T-helper 2 cell (primary cell): ENCODE measurements at regions not wholly inside any gene's neighbourhood (a gene's known extent, or its start where the extent isn't known, plus 50 kb on each side); places are given as distances from the start of the nearest gene placed in this dataset.

Experiments
- DNase-seq, 5 experiments: peaks; one replicate each; pipeline versions ENCODE4 v3.0.0 to v3.0.0-alpha.2; 2012 to 2022

DNA sequence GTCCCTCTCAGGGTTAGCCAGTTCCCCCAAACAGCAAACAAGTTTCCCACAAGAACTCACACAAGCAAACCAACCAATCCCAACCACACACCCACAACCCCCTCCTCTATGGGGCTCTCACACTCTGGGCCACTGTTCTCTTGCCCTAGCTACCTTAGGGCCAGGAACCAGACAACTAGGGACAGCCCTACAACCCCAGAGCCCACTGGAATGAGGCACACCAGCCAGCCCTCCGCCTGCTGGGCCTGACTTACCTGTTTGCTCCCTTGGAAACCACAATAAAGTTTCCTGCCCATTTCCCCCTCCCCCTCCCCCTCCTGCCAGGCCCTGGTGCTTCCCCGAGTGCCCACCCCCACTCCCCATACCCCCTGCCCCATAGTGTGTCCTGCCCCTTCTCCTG, 132.6 kb downstream of the WDR11 start:
- no peak for DNase-seq

DNA sequence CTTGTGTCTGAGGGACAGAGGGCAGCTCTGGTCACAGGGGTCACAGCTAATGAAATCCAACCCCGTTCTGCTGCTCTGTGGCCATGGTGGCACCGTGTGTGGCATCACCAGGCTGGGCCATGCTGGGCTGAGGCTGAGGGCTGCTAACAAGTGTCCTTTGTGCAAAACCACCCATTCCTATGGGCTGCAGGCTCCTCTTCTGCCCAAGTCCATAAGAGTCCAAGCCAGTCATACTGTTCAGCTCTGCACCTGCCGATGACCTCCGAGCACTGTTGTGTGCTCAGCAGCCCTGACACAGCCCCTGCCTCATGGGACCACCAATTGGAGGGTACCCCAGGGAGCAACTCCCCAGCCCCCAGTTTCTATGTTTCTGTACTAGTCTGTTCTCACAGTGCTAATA, 133.1 kb downstream of the WDR11 start:
- no peak for DNase-seq

DNA sequence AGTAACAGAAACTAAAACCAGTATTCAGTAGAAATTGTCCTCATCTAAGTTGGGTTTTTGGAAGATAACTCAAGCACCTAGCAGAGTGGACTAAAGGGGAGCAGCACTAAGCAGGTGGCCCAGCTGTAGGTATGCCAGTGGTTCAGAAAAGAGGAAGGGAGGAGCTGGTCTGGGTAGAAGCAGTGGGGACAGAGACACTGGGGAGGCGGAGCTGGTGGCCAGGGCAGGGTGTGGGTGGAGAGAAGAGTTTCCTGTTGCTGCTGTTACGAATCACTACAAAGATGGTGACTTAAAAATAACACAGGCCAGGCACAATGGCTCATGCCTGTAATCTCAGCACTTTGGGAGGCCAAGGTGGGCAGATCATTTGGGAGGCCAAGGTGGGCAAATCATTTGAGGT, 136.2 kb downstream of the WDR11 start:
- no peak for DNase-seq

DNA sequence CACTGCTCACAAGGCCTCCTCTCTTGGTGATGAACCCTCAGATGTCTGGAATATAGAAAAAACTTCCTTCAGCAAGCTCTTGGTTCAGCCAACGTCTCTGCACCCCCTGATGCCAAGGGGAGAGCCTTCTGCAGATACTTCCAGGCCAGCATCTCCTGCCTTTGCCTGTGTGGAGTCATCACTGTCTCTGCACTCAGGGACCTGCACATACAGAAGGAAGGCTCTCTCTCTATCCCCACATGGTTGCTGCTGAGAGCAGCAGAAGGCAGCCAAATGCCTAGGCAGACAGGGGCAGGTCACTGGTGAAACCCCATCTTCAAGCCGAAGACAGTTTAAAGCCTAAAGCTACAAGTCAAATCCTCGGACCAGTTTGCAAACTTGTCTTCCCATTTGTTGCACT, 137.6 kb downstream of the WDR11 start:
- no peak for DNase-seq

DNA sequence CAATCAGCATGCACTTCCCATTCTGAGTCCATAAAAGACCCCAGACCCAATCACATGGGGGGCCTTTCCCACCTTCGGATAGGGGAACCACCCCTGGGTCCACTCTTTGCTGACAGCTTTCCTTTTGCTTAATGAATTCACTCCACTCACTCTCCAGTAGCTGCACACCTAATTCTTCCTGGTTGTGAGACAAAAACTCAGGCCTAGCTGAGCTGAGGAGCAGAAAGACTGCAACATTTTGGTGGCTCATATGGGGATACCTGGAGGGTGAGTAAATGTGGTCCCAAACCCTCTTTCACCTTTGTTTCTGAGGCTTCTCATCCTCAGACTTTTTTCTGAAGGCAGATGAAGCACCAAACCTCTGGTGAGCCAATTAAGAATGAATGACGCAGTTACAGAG, 138.1 kb downstream of the WDR11 start:
- no peak for DNase-seq

DNA sequence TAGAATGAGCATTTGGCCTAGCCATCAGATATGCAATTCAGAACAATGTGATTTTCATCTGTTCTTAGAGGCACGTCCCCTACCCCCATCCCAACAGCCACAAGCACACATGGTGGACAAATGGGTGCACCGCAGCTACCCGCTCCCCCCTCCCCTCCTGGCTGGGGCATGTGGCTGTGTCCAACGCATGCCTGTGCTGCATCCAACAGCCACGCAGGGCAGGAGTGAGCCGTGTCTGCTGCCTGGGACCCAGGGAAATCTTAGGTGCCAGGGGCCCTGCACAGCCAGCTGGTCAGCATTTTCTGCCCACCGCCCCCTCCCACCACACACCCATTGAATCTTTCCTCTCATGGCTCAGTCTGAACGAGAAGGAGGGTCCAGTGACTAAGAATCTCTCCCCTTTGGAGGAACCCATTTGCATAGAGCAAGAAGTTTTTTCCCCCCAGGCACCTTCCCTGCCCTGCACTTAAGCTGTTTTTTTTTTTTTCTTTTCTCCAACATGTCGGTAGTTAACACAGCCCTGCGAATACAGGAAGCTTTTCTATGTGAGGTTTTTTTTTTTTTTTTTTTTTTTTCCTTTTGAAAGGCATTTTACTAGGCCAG, 138.9 kb downstream of the WDR11 start:
- DNase-seq: no peak

DNA sequence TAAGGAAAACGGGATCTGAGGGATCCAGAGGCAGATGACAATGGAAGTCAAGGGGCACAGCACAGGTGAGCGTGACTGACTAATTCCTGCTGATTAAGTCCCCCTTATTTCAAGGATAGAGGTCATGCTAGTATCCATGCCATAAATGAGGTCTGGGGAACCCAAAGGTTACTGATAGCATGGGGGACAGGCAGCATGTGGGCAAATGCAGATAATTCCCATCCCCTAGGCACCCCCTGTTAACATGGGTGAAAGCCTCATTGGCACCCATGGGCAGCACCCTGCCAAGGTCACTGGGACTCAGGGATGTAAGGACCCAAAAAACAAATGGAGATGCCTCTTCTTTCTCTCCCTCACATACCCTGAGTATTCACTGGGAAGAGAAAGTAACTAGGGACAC, 139.7 kb downstream of the WDR11 start:
- DNase-seq: no peak

DNA sequence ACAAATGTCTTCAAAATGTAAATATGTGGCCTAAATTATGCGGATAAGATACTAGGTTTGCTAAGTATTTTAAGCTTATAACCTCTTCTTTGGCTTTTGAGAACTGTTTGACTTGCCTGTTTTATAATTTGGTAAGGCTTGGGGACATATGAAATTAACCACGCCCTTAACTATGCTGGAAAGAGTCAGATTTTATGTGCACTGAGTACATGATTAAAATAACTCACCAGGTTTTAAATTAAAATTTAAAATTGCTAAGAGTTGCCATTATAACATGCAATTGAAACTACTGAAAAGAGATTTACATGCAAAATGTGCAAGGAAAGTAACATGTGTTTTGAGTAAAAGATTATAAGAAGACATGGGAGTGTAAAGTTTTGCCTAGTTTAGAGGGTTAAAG, 141.9 kb downstream of the WDR11 start:
- DNase-seq: no peak

DNA sequence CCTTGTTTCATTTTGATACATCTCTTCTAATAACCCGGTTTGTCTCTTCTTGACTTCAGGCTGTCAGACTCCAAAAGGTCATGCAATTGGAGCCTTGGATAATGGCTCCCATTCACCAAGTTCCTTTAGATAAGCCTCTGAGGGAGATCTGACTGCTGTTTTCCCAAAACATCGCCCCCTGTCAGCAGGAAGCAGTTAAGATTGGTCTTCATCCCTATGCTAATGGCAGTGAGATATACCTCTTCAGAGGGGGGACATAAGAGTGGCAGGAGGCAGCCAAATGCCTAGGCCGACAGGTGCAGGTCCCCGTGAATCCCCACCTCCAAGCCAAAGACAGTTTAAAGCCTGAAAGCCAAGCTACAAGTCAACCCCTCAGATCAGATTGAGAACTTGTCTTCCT, 144.6 kb downstream of the WDR11 start:
- no peak for DNase-seq

DNA sequence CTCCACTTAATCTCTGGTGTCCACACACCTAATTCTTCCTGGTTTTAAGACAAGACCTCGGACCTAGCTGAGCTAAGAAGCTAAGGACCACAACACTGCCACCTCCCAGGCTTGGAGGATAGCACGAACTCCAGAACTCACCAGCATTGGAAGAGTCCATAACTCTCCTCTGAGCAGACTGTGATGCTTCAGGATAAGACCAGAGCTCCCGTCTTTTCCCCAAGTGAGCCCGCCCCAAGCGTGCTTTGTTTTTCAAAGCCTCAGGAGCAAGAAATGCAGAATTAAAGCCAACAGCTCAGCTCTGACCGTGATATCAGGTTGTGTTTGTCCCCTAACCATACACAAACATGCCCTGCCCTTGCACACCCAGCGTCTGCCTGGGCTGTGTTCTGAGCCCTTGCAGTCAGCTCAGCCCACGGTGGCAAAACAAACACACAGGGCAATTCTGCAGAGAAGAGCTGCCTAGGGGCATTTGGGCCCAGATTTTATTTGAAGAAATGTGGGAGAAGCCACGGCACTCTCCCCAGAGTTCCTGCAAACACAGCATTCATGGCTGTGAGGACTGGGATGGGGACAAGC, 145.4 kb downstream of the WDR11 start:
- DNase-seq: no peak

DNA sequence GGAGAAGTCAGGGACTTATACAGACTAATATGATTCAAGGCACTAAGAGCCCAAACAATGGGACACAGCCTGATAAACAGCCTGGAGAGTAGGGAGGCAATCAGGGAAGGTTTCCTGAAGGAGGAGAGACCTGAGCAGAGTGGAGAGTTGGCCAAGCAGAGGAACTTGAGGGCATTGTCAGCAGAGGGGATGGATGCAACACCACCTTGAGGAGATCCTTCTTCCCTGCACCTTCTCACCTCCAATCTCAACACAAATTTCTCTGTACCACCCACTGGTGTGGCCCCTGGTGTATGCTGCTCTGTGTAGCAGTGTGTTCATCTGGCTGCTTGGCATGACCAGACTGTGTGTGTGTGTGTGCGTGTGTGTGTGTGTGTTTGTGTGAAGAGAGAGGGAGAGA, 146.2 kb downstream of the WDR11 start:
- DNase-seq: no peak

DNA sequence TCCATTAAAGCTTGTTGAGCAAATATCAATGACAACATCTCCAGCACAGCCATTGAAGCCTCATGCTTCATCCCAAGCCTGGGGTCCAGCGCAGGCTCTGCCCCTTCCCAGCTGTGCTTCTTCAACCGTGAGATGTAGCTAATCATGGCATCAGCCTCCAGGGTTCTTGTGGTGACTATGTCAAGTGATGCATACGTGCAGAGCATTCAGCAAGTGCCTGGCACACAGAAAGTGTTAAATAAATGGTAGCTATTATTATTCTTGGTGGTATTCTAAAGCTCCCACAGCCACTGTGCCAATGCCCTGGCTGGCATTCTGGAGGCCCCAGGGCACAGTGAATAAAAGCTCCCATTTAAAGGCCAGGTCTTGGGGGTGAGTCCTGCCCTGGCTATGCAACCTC, 146.6 kb downstream of the WDR11 start:
- no peak for DNase-seq

DNA sequence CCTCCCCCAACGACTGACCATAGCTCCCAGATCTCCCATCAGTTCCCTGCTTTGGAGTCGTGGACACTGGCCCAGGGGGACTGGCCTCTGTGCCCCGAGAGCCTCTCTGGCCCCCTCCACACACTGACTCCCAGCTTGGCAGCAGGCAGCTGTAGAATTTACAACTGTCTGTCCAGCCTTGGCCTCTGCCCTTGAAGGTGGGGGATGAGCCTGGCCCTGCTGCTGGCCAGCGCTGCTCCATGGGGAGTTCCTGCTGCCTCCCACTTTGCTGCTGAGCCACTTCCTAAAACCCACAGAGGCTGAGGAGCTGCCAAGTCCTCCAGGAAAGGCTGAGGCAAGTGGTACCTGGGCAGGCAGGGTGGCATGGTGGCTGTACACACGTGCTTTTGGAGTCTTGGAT, 147.1 kb downstream of the WDR11 start:
- no peak for DNase-seq

DNA sequence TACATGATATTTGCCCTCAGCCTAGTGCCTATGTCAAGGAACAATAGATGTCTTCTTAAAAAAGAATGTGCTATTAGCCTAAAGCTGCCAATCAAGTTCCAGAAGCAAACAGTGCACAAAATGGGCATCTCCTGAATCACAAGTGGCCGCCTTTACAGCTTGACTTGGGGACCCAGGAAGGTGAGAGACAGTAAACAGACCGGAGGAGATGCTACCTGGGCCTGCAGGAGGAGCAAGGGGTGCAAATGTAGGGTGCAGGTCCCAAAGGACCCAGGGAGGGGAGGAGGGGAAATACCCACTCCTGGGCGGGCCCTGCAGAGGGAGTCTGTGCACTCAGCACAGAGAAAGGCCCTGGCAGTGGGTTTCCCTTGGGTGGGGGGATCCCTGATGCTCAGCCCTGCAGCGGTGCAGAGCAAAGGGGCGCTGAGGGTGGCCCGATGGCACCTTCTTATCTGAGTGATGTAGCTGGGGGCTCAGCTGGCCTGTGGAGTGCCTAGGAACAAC, 147.7 kb downstream of the WDR11 start:
- no peak for DNase-seq

DNA sequence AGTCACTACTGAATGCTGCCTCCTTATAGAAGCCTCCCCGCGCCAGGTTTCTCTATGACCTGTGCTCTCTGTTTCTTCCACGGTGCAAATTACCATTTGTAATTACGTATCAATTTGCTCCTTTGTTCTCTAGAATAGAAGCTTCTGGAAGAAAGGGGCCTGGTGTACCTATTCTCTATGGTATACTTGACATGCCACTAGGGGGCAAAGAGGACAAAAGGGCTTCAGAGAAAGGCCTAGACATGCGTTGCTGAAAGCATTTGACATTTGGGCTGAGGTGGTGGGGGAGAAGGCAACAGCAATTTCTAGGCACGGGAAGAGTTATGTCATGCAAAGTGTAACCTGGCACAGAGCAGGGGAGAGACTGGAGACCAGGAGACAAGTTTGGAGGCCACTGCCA, 148.7 kb downstream of the WDR11 start:
- no peak for DNase-seq

DNA sequence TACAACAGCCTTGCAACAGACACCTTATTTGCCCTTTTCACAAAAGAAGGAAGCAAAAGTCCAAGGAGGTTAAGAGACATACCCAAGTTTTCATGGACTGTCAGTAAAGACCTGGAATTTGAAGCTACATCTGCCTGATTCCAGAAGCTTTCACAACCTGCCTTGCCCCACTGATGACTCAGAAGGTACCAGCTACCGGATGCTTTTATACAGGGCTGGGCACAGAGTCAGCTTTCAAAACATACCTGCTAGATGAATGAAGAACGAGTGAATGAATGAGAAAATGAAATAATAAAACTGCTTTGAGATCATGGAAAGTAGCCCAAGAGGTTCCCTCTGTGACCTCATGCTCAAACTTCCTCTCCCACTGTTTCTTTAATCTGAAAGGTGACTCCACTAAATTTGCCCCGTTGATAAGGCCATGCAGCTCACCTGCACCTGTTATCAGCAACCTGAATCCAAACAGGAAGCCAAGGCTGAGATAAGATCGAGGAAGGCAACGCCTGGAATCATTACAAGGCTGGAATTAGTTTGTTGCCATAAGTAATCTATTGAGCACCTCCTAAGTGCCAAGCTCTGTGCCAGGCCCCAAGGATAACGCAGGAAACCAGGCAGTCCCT, 151.5 kb downstream of the WDR11 start:
- no peak for DNase-seq

DNA sequence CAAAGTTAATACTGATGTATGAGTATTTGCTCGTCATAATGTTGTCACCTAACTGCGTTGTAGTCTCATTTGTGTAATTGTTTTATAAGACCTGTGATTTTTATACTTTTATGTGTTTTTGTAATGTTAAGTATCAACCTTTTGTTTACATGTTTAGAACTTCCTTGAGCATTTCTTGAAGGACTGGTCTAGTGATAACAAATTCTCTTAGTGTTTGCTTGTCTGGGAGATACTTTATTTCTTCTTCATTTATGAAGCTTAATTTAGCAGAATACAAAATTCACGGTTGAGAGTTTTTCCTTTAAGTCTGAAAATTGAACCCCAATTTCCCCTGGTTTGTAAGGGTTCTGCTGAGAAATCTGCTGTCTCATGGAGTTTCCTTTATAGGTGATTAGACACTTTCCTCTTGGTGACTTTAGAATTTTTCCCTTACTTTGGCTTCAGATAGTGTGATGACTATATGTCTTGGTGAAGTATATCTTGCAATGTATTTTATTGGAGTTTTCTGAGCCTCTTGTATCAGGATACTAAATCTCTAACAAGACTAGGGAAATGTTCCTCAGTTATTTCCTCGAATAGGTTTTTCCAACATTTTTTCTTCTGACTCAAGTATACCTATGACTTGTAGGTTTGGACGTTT, 154.9 kb downstream of the WDR11 start:
- no peak for DNase-seq

DNA sequence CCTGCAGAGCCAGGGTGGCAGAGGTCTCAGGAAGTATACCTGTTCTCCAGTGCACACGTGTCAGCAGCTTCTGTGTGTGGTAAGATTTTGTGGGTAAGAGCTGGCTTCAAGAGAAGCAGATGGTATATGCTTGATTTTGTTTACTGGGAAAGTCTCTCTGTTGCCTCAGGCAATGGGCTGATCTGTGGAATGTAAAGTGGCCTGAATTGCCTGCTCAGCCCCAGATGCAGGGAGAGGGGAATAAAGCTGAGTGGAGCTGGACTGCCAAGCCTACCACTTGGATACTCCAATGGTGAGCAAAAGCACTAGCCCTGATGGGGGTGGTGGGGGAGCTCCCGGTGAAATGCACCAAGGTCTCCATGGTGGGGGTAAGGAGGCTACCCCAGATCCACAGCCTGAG, 156.1 kb downstream of the WDR11 start:
- no peak for DNase-seq

DNA sequence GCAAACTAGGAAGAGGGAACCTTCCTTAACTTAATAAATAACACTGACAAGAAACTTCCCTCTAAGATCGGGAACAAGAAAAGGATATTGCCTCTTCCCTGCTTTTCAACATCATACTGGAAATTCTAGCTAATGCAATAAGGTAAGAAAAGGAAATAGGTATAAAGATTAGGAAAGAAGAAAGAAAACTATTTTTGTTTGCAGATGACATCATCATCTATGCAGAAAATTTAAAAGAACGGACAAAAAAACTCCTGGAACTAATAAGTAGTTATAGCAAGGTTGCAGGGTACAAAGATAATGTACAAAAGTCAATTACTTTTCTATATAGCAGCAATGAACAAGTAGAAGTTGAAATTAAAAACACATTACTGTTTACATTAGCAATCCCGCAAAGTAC, 164.8 kb downstream of the WDR11 start:
- no peak for DNase-seq

DNA sequence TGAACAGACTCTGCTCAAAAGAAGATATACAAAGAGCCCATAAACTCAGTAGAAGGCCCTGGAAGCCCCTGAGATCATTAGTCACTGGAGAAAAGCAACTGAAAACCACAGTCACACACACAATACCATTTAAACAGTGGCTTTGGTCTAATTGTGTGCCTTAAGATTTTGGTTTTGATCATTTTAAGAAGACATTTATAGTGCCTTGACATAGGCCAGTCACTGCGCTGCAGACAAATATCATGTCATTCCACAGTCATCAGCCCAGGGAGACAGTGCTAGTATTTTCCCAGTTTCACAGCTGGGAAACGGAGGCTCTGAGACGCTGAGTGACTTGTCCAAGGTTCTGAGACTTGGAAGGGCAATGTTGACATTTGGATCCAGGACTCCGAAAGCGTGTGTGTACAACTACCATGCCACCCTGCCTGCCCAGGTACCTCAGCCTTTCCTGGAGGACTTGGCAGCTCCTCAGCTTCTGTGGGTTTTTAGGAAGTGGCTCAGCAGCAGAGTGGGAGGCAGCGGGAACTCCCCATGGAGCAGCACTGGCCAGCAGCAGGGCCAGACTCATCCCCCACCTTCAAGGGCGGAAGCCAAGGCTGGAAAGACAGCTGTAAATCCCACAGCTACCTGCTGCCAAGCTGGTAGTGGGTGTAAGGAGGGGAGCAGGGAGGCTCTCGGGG, 173.9 kb downstream of the WDR11 start:
- no peak for DNase-seq

DNA sequence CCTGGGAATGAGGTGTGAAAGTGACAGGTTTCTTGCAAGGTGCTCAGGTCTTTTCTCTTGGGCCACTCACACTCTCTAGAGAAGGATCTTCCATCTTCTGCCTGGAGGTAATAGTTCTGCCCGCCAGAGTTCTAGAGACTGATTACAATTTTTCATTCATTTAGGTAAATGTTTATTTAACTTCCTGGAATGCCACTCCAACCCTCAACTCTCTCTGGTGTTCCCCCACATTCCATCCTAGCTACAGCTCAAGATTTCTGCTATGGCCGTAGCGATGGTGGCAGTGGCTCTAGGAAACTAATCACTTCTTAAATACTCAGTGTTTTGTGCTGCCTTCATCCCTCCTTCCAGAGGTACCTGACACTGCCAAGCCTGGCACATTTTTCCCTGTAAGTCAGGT, 174.6 kb downstream of the WDR11 start:
- DNase-seq: no peak

DNA sequence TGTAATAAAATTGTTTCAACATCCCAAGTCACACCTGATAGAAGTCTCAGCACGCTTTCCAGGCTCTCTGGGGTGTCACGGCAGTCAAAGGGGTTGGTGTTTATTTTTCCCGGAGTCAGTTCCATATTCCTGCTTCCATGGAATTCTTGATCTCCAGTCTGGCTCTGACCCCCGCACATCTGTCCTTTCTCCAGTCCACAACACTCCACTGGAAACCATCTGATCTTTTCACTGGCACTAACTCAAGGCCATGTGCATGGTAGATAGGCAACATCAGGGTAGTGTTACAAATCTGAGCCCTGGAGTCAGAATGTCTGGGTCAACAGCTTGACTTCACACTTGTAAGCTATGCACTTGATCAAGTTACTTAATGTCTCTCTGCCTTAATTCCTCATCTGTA, 176.2 kb downstream of the WDR11 start:
- no peak for DNase-seq

DNA sequence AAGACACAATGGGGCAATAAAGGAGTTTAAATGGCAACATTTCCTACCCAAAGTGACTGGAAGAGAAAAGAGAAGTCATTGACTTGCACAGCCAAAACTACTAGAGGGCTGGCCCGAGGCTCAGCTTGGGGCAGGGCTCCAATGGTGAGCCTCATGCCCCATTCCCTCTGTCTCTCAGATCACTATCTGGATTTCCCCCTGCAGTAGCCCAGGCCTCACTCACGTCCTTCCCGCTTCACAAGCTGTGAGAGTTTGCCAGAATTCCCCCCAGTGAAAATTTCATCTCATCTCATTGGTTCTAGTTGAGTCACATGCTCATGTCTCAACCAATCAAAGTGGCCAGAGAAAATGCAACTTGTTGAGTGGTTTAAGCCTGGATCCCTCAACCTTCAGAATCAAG, 181.3 kb downstream of the WDR11 start:
- DNase-seq: no peak

DNA sequence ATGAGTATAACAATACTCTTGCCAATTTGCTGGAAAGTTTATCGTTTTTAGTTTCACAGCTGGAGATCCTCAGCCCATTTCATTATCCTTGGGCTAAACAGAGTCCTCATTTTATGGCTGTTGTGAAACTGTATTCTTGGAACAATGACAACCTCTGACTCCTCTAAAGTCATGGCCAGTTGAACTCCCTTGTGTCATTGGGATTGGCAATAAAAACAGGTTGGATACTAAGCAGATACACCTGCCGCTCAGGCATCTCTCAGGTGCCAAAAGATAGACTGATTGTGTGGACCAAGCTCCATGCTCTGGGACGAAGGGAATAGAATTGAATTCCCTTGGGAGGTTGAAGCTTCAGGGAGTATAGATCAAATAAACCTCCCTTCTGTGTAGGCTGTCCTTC, 182.2 kb downstream of the WDR11 start:
- DNase-seq: no peak
